Suprapubic skin (tissue), 4 donors: ENCODE measurements at regions not wholly inside any gene's neighbourhood (a gene's known extent, or its start where the extent isn't known, plus 50 kb on each side); places are given as distances from the start of the nearest gene placed in this dataset.

Experiments used
- POLR2A ChIP-seq, 2 donors: fragments of 450-650 bp; IDR thresholded peaks; one replicate each; pipeline ENCODE4 v1.6.1; 2017; ENCODE audit warnings: antibody characterized with exemption in 2 of 2, mild to moderate bottlenecking in 2 of 2, moderate library complexity in 2 of 2
- POLR2AphosphoS5 ChIP-seq, 3 donors: sonication (generic); formaldehyde crosslinking; IDR thresholded peaks; one replicate each; pipeline ENCODE4 v1.6.1; 2017; ENCODE audit warnings: antibody characterized with exemption in 3 of 3
- TF ChIP-seq, protein P1 (sequence below), 2 donors: fragments of 200-600 bp in 1 of 2; fragments of 450-650 bp in 1 of 2; sonication (generic) in 1 of 2; IDR thresholded peaks; one replicate each; pipeline ENCODE4 v1.5.1; 2016 to 2019; ENCODE audit warnings: antibody characterized with exemption in 2 of 2, mild to moderate bottlenecking in 1 of 2, moderate library complexity in 1 of 2

DNA sequence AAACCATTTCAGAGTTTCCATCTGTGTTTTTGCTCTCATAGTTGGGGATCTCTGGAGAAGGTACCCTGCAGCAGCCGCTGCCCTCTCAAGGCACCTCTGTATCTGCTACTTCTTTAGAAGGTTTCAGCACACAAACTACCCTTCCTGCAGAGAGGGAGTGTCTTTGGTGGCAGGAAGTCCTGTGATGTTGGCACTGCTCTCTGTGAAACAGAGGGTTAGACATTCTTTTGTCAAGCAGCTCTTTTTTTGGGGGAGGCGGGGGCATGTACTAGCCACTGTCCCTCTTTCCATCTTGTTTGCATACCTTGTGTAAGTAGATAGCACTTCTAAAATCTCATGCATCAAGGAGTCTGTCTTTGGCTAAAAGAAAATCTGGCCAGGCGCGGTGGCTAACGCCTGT, 352.6 kb downstream of the BMP4 start:
- TF ChIP-seq, protein P1, sequence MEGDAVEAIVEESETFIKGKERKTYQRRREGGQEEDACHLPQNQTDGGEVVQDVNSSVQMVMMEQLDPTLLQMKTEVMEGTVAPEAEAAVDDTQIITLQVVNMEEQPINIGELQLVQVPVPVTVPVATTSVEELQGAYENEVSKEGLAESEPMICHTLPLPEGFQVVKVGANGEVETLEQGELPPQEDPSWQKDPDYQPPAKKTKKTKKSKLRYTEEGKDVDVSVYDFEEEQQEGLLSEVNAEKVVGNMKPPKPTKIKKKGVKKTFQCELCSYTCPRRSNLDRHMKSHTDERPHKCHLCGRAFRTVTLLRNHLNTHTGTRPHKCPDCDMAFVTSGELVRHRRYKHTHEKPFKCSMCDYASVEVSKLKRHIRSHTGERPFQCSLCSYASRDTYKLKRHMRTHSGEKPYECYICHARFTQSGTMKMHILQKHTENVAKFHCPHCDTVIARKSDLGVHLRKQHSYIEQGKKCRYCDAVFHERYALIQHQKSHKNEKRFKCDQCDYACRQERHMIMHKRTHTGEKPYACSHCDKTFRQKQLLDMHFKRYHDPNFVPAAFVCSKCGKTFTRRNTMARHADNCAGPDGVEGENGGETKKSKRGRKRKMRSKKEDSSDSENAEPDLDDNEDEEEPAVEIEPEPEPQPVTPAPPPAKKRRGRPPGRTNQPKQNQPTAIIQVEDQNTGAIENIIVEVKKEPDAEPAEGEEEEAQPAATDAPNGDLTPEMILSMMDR (IDR thresholded peaks at IDR 0.05): no peak
- TF ChIP-seq POLR2AphosphoS5 (IDR thresholded peaks at IDR 0.05) (no peak), POLR2A (IDR thresholded peaks at IDR 0.05) (no peak)
